Mammary epithelial cell (primary cell): ENCODE measurements at regions not wholly inside any gene's neighbourhood (a gene's known extent, or its start where the extent isn't known, plus 50 kb on each side); places are given as distances from the start of the nearest gene placed in this dataset.

Experiments used
- CTCF ChIP-seq, 2 donors: IDR thresholded peaks in 1 of 2; conservative IDR thresholded peaks in 1 of 2; 2 replicates each; pipeline ENCODE4 v1.5.1; 2011 to 2012; ENCODE audit warnings: inconsistent platforms in 2 of 2, low read length in 2 of 2, mild to moderate bottlenecking in 2 of 2, control low read depth in 1 of 2, low read depth in 1 of 2; ENCODE audit not compliant: insufficient read depth in 1 of 2; ENCODE audit errors: extremely low read depth in 1 of 2
- EZH2 ChIP-seq: IDR thresholded peaks from 2 replicates; pipeline ENCODE4 v1.6.1; 2012; ENCODE audit warnings: low read length, inconsistent platforms, borderline replicate concordance

DNA sequence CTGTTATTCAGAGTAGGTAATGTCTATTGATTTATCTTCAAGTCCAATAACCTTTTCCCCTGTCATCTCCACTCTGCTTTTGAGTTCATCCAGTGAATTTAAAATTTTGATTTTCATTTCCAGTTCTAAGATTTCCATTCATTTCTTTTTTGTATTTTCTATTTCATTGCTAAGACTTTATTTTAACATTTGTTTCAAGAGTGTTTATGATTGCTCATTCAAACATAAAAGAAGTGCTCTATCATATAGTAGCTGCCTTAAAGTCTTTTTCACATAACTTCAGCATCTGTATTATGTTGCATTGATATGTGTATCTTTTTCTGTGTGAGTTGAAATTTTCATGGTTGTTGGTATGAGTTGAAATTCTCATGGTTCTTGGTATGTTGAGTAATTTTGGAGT is 341.6 kb downstream of the SOX4 start:
- TF ChIP-seq EZH2 (no peak), CTCF (conservative IDR thresholded peaks at IDR 0.05 in 1 of 2, IDR thresholded peaks at IDR 0.05 in 1 of 2; ENCODE audit: extremely low read depth in 1 of 2, insufficient read depth in 1 of 2, low read depth in 1 of 2, low read length in 2 of 2) (no peak)
